GM12892 (cell line): ENCODE measurements at regions not wholly inside any gene's neighbourhood (a gene's known extent, or its start where the extent isn't known, plus 50 kb on each side); places are given as distances from the start of the nearest gene placed in this dataset.

Experiments
- POLR2A ChIP-seq: IDR thresholded peaks from 2 replicates; pipeline ENCODE4 v1.6.1; 2011; ENCODE audit warnings: low read depth, low read length, control low read depth
- POLR2AphosphoS5 ChIP-seq: IDR thresholded peaks from 2 replicates; pipeline ENCODE4 v1.6.1; 2011; ENCODE audit warnings: low read depth, low read length, control low read depth

DNA sequence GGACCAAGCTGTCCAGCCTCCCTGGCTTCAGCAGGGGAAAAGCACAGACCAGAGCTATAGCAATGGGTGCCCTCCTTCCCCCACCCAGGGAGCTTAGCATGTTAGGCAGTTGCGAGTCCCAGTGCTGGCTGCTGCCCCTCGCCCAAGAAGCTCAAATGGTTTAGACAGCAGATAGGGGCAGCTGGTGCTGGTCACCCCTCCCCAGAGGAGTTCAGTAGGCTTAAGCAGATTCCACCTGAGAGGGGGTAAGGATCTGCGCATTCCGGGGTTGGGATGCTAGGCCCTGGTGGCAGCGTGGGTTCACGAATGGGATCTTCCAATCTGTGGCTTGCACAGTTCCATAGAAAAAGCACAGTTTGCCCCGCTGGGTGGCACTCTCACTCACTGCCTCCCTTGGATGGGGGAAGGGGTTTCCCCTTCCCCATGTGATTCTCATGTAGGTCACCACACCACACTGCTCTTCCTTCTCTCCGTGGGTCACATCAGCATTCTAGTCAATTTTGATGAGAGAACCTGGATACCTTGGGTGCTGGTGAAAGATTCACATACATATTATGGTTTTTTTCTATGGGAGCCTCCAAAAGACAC, 665.6 kb downstream of the C12orf50 start:
- TF ChIP-seq POLR2AphosphoS5 (no peak), POLR2A (no peak)
